Tibial artery (tissue), 4 donors: ENCODE measurements at regions not wholly inside any gene's neighbourhood (a gene's known extent, or its start where the extent isn't known, plus 50 kb on each side); places are given as distances from the start of the nearest gene placed in this dataset.

Experiments
- DNase-seq, 2 donors: peaks; one replicate each; pipeline ENCODE4 v3.0.0-alpha.2; 2019
- H3K27ac ChIP-seq, 2 donors: fragments of 200-600 bp; sonication (generic) in 1 of 2; 1 replicate in 1 of 2; 2 replicates in 1 of 2; pipeline ENCODE4 v1.5.1; 2018 to 2019; ENCODE audit warnings: mild to moderate bottlenecking in 1 of 2
- H3K27me3 ChIP-seq, 2 donors: fragments of 200-600 bp; sonication (generic) in 1 of 2; one replicate each; pipeline versions ENCODE4 v1.5.1 to v1.6.0; 2016 to 2019
- H3K36me3 ChIP-seq, 3 donors: fragments of 200-600 bp; sonication (generic) in 2 of 3; one replicate each; pipeline ENCODE4 v1.5.1; 2016 to 2019; ENCODE audit warnings: mild to moderate bottlenecking in 2 of 3
- H3K4me1 ChIP-seq, 4 donors: fragments of 200-600 bp; sonication (generic) in 2 of 4; 1 replicate in 3 of 4; 2 replicates in 1 of 4; pipeline ENCODE4 v1.5.1; 2016 to 2019
- H3K4me3 ChIP-seq, 2 donors: fragments of 200-600 bp; sonication (generic) in 1 of 2; 1 replicate in 1 of 2; 2 replicates in 1 of 2; pipeline ENCODE4 v1.5.1; 2018 to 2019; ENCODE audit warnings: mild to moderate bottlenecking in 2 of 2
- H3K9me3 ChIP-seq, 3 donors: fragments of 200-600 bp; sonication (generic) in 1 of 3; one replicate each; pipeline ENCODE4 v1.5.1; 2016 to 2019
- CTCF ChIP-seq, 2 experiments: fragments of 200-600 bp in 1 of 2; fragments of 450-650 bp in 1 of 2; IDR thresholded peaks; one replicate each; pipeline ENCODE4 v1.5.1; 2017 to 2019; ENCODE audit warnings: antibody characterized with exemption in 2 of 2, mild to moderate bottlenecking in 1 of 2, moderate library complexity in 1 of 2
- intact Hi-C: fragments of 100-400 bp; cut with DNase I; formaldehyde crosslinking; loops from one replicate; pipeline ENCODE4 v1.15.0; 2023; ENCODE audit warnings: low total_unique reads

GRCh38 chr10:128306966-128307365 lies 180.7 kb upstream of the MKI67 start:
- no peaks in the 10 kb centered on the region for H3K27me3 ChIP-seq
- no peaks in the 10 kb centered on the region for H3K9me3 ChIP-seq
- no peaks in the 10 kb centered on the region for H3K36me3 ChIP-seq
- H3K27ac ChIP-seq: no peak overlapping the region
- H3K4me3 ChIP-seq: no peak overlapping the region
- intact Hi-C loops: no loop called here
- TF ChIP-seq CTCF (IDR thresholded peaks at IDR 0.05): no peak
- peak in 1 of 2 donors; percentile 35 for DNase-seq
- H3K4me1 ChIP-seq: no peaks in the 10 kb centered on the region

GRCh38 chr10:128307820-128308219 lies 181.6 kb upstream of the MKI67 start:
- no peaks in the 10 kb centered on the region for H3K9me3 ChIP-seq
- DNase-seq: peak; percentile 4 to 35
- no peak overlapping the region for H3K4me3 ChIP-seq
- TF ChIP-seq CTCF (IDR thresholded peaks at IDR 0.05): no peak
- intact Hi-C loops: no loop called here
- no peaks in the 10 kb centered on the region for H3K4me1 ChIP-seq
- H3K27me3 ChIP-seq: no peaks in the 10 kb centered on the region
- no peak overlapping the region for H3K27ac ChIP-seq
- no peaks in the 10 kb centered on the region for H3K36me3 ChIP-seq

- no peak for DNase-seq
- intact Hi-C loops: no loop called here
Observed at GRCh38 chr10:128310971-128311658, 184.9 kb upstream of the MKI67 start.

GRCh38 chr10:128312250-128312649 lies 186.0 kb upstream of the MKI67 start:
- intact Hi-C loops: no loop called here
- Histone ChIP-seq H3K36me3 (no peaks in the 10 kb centered on the region), H3K9me3 (no peaks in the 10 kb centered on the region), H3K27me3 (no peaks in the 10 kb centered on the region), H3K27ac (no peak overlapping the region), H3K4me3 (no peak overlapping the region), H3K4me1 (no peaks in the 10 kb centered on the region)
- no peak for TF ChIP-seq CTCF (IDR thresholded peaks at IDR 0.05)
- no peak for DNase-seq

More at GRCh38 chr10:128310971-128311658, 184.9 kb upstream of the MKI67 start:
- Histone ChIP-seq H3K27me3 (no peaks in the 10 kb centered on the region), H3K4me1 (no peaks in the 10 kb centered on the region), H3K4me3 (no peak overlapping the region), H3K27ac (no peak overlapping the region), H3K36me3 (no peaks in the 10 kb centered on the region), H3K9me3 (no peaks in the 10 kb centered on the region)
- no peak for TF ChIP-seq CTCF (IDR thresholded peaks at IDR 0.05)

GRCh38 chr10:128314686-128315085 lies 188.5 kb upstream of the MKI67 start:
- TF ChIP-seq CTCF (IDR thresholded peaks at IDR 0.05): no peak
- no peak overlapping the region for H3K27ac ChIP-seq
- intact Hi-C loops: no loop called here
- no peak overlapping the region for H3K4me3 ChIP-seq
- no peaks in the 10 kb centered on the region for H3K27me3 ChIP-seq
- no peaks in the 10 kb centered on the region for H3K9me3 ChIP-seq
- no peak for DNase-seq
- H3K4me1 ChIP-seq: no peaks in the 10 kb centered on the region
- no peaks in the 10 kb centered on the region for H3K36me3 ChIP-seq
